ENCODE measurements at regions not wholly inside any gene's neighbourhood (a gene's known extent, or its start where the extent isn't known, plus 50 kb on each side); places are given as distances from the start of the nearest gene placed in this dataset.
"Not testable (repeated sequence)": the region's sequence is repeated elsewhere in the genome, so short reads cannot be mapped to it uniquely, and the experiment has no call there.

- DNase-seq: no peak
Observed at GRCh38 chr10:131032329-131033165, 279.0 kb downstream of the TCERG1L start.

- no peak for DNase-seq
Observed at GRCh38 chr10:131033166-131034085, 278.1 kb downstream of the TCERG1L start.

- no peak for DNase-seq
Observed at GRCh38 chr10:131034451-131034850, 277.1 kb downstream of the TCERG1L start.

- DNase-seq: no peak
Observed at GRCh38 chr10:131035779-131036178, 275.7 kb downstream of the TCERG1L start.

GRCh38 chr10:131038056-131038455, 273.5 kb downstream of the TCERG1L start:
- DNase-seq: no peak

GRCh38 chr10:131041031-131041430, 270.5 kb downstream of the TCERG1L start:
- DNase-seq: no peak

GRCh38 chr10:131041441-131041840, 270.1 kb downstream of the TCERG1L start:
- DNase-seq: no peak

GRCh38 chr10:131042015-131042414, 269.5 kb downstream of the TCERG1L start:
- DNase-seq: not testable (repeated sequence)
